ENCODE measurements at regions not wholly inside any gene's neighbourhood (a gene's known extent, or its start where the extent isn't known, plus 50 kb on each side); places are given as distances from the start of the nearest gene placed in this dataset.
"Not testable (repeated sequence)": the region's sequence is repeated elsewhere in the genome, so short reads cannot be mapped to it uniquely, and the experiment has no call there.

DNA sequence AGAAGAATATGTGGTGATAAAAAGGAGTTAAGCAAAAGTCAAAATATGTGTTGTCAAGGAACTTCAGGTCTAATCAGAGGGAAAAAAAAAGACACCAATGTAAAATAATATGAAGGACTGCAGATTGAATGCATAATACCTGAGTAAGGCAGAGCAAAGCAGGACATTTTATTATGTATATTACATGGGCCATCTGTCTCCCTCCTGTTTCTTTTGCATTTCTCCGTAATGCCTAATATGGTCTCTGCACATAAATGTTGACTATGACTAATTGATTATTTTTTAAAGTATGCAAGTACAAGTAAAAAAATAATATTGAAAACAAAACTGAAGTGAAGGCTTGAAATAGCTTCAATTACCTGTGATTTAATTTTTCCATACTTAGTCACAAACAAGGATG, 384.7 kb upstream of the MAN1A1 start:
- no peaks in the 10 kb centered on the region for H3K9me3 Mint-ChIP-seq (ENCODE audit: unreplicated experiment)
- no peaks in the 10 kb centered on the region for H3K36me3 Mint-ChIP-seq (ENCODE audit: low read depth, unreplicated experiment)
- no peak overlapping the region for H3K4me3 Mint-ChIP-seq (ENCODE audit: unreplicated experiment)
- H3K27me3 Mint-ChIP-seq (ENCODE audit: unreplicated experiment): peaks cover 2% of the 10 kb centered on the region
- H3K27ac Mint-ChIP-seq (ENCODE audit: unreplicated experiment): no peak overlapping the region
- TF ChIP-seq, protein P1, sequence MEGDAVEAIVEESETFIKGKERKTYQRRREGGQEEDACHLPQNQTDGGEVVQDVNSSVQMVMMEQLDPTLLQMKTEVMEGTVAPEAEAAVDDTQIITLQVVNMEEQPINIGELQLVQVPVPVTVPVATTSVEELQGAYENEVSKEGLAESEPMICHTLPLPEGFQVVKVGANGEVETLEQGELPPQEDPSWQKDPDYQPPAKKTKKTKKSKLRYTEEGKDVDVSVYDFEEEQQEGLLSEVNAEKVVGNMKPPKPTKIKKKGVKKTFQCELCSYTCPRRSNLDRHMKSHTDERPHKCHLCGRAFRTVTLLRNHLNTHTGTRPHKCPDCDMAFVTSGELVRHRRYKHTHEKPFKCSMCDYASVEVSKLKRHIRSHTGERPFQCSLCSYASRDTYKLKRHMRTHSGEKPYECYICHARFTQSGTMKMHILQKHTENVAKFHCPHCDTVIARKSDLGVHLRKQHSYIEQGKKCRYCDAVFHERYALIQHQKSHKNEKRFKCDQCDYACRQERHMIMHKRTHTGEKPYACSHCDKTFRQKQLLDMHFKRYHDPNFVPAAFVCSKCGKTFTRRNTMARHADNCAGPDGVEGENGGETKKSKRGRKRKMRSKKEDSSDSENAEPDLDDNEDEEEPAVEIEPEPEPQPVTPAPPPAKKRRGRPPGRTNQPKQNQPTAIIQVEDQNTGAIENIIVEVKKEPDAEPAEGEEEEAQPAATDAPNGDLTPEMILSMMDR (IDR thresholded peaks at IDR 0.05; ENCODE audit: unreplicated experiment): no peak
- peaks cover 12% of the 10 kb centered on the region for H3K4me1 Mint-ChIP-seq (ENCODE audit: unreplicated experiment)
- DNase-seq (ENCODE audit: low spot score): no peak

DNA sequence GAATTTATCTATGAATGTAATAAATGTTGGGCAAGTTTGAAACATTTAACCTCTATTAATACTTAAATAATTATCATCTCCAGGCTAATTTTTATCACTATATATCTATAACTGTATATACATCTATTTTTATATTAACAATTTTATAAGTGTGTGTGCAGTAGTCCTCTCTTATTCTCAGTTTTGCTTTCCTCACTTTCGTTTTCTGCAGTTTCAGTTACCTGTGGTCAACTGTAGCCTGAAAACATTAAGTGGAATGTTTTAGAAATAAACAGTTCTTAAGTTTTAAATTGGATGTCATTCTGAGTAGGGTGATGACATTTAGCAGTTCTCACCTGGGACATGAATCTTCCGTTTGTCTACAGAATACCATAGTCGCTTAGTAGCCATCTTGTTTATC, 379.4 kb upstream of the MAN1A1 start:
- TF ChIP-seq, protein P1 (IDR thresholded peaks at IDR 0.05; ENCODE audit: unreplicated experiment): no peak
- Mint-ChIP-seq H3K9me3 (ENCODE audit: unreplicated experiment) (no peaks in the 10 kb centered on the region), H3K4me1 (ENCODE audit: unreplicated experiment) (no peaks in the 10 kb centered on the region), H3K27ac (ENCODE audit: unreplicated experiment) (no peak overlapping the region), H3K4me3 (ENCODE audit: unreplicated experiment) (no peak overlapping the region), H3K27me3 (ENCODE audit: unreplicated experiment) (no peaks in the 10 kb centered on the region), H3K36me3 (ENCODE audit: low read depth, unreplicated experiment) (no peaks in the 10 kb centered on the region)
- DNase-seq (ENCODE audit: low spot score): no peak

DNA sequence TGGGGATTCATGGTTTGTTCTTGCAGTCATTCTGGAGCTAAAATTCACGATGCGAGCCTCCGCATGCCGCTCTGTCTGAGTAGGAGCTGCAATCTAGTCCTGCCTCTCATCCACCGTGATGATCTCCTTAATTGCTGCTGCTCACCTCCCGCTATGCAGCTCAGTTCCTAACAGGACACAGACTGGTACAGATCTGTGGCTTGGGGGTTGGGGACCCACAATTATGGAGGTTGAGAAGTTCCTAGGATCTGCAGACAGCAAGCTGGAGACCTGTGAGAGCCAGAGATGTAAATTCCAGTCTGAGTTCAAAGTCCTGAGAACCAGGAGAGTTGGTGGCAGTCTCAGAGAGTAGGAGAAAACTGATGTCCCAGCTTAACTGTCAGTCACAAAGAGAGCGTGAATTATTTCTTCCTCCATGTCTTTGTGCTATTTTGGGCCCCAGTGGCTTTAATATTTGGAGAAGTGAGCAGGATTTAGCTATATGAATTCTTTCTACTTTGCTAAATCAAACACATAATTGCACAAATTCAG, 378.7 kb upstream of the MAN1A1 start:
- TF ChIP-seq, protein P1 (IDR thresholded peaks at IDR 0.05; ENCODE audit: unreplicated experiment): no peak
- Mint-ChIP-seq H3K27me3 (ENCODE audit: unreplicated experiment) (no peaks in the 10 kb centered on the region), H3K27ac (ENCODE audit: unreplicated experiment) (no peak overlapping the region), H3K4me1 (ENCODE audit: unreplicated experiment) (no peaks in the 10 kb centered on the region), H3K36me3 (ENCODE audit: low read depth, unreplicated experiment) (no peaks in the 10 kb centered on the region), H3K9me3 (ENCODE audit: unreplicated experiment) (no peaks in the 10 kb centered on the region), H3K4me3 (ENCODE audit: unreplicated experiment) (no peak overlapping the region)
- DNase-seq (ENCODE audit: low spot score): no peak

DNA sequence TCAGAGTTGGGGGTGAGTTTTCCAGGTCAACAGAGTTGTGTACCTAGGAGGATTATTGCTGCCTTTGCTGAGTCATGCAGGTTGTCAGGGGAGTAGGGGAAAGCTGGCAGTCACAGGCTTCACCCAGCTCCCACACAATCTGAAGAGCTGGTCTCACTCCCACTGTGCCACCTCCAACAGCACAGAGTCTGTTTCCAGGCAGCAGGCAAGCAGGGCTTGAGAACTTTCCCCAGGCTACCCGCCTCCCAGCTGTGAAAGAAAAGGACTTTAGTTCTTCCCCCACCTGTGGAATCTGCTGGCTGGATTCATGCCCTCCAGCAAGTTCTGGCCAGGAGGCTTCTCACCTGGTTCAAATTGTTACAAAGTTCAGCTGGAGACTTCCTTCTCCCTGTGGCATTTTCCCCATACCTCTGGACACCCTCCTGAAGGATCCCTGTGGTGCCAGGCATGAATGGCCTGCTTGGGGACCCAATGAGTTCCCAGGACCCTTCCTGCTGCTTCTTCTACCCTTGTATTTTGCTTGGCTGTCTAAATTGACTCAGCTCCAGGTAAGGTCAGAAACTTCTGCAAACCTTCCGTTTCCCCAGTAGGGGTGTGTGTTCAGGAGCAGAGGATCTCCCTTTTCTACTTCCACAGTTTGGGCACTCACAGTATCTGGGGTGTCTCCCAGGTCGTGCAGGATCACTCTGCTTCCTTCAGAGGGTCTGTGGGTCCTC, 378.1 kb upstream of the MAN1A1 start:
- H3K4me1 Mint-ChIP-seq (ENCODE audit: unreplicated experiment): no peaks in the 10 kb centered on the region
- no peak for DNase-seq (ENCODE audit: low spot score)
- no peak overlapping the region for H3K27ac Mint-ChIP-seq (ENCODE audit: unreplicated experiment)
- no peak overlapping the region for H3K4me3 Mint-ChIP-seq (ENCODE audit: unreplicated experiment)
- H3K9me3 Mint-ChIP-seq (ENCODE audit: unreplicated experiment): no peaks in the 10 kb centered on the region
- no peaks in the 10 kb centered on the region for H3K27me3 Mint-ChIP-seq (ENCODE audit: unreplicated experiment)
- H3K36me3 Mint-ChIP-seq (ENCODE audit: low read depth, unreplicated experiment): no peaks in the 10 kb centered on the region
- TF ChIP-seq, protein P1 (IDR thresholded peaks at IDR 0.05; ENCODE audit: unreplicated experiment): no peak

DNA sequence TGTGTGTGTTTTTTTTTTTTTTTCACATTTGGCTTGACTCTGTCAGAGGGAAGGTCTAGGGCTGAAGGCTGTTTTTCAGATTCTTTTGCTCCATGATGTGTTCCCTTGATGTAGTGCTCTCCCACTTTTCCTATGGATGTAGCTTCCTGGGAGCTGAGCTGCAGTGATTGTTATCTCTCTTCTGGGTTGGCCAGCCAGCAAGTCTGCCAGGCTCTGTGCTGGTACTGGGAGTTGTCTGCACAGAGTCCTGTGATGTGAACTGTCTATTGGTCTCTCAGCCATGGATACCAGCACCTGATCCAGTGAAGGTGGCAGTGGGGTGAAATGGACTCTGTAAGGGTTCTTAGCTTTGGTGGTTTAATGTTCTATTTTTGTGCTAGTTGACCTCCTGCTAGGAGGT, 377.4 kb upstream of the MAN1A1 start:
- H3K27ac Mint-ChIP-seq (ENCODE audit: unreplicated experiment); DNase-seq (ENCODE audit: low spot score); H3K9me3 Mint-ChIP-seq (ENCODE audit: unreplicated experiment); H3K27me3 Mint-ChIP-seq (ENCODE audit: unreplicated experiment); H3K4me1 Mint-ChIP-seq (ENCODE audit: unreplicated experiment); H3K36me3 Mint-ChIP-seq (ENCODE audit: low read depth, unreplicated experiment); H3K4me3 Mint-ChIP-seq (ENCODE audit: unreplicated experiment): not testable (repeated sequence)

All from endothelial cell (in vitro differentiated cells).